Colonic mucosa (tissue), 4 donors: ENCODE measurements at regions not wholly inside any gene's neighbourhood (a gene's known extent, or its start where the extent isn't known, plus 50 kb on each side); places are given as distances from the start of the nearest gene placed in this dataset.

ENCODE experiments used
- DNase-seq: peaks from one replicate; pipeline ENCODE4 v3.0.0-alpha.2; 2020
- H3K27ac ChIP-seq: fragments of 200-600 bp; one replicate; pipeline ENCODE4 v1.8.0; 2021
- H3K27me3 ChIP-seq: fragments of 200-600 bp; one replicate; pipeline ENCODE4 v1.8.0; 2021
- H3K36me3 ChIP-seq: fragments of 200-600 bp; one replicate; pipeline ENCODE4 v1.8.0; 2021
- H3K4me1 ChIP-seq: fragments of 200-600 bp; one replicate; pipeline ENCODE4 v1.8.0; 2021; ENCODE audit warnings: mild to moderate bottlenecking
- H3K4me3 ChIP-seq: fragments of 200-600 bp; one replicate; pipeline ENCODE4 v1.8.0; 2021
- H3K9ac ChIP-seq, 2 donors: one replicate each; pipeline ENCODE4 v1.7.0; 2013; ENCODE audit warnings: control low read depth in 2 of 2, low read depth in 2 of 2, low read length in 2 of 2
- H3K9me3 ChIP-seq: fragments of 200-600 bp; one replicate; pipeline ENCODE4 v1.8.0; 2021
- CTCF ChIP-seq: fragments of 200-600 bp; IDR thresholded peaks from one replicate; pipeline ENCODE4 v1.8.0; 2022; ENCODE audit warnings: antibody characterized with exemption, mild to moderate bottlenecking
- intact Hi-C: fragments of 100-400 bp; cut with DNase I; formaldehyde crosslinking; loops from one replicate; pipeline ENCODE4 v1.14.1; 2022
- donor health status: healthy.
- donor health status: DM: no; HTN: no; CAD: no.
- donor health status: DM: no; HTN: no; CAD: no.

GRCh38 chr12:98085046-98085755, 430.2 kb upstream of the TMPO start:
- Histone ChIP-seq H3K4me3 (no peak overlapping the region), H3K9me3 (no peaks in the 10 kb centered on the region), H3K4me1 (no peaks in the 10 kb centered on the region), H3K9ac (no peak overlapping the region), H3K27ac (no peak overlapping the region), H3K36me3 (no peaks in the 10 kb centered on the region), H3K27me3 (no peaks in the 10 kb centered on the region)
- intact Hi-C loops = no loop called here
- no peak for DNase-seq
- TF ChIP-seq CTCF = no peak

- no peak overlapping the region for H3K4me3 ChIP-seq
- no peak for DNase-seq
- H3K27me3 ChIP-seq = no peaks in the 10 kb centered on the region
- no peak overlapping the region for H3K9ac ChIP-seq
- no peak overlapping the region for H3K27ac ChIP-seq
- H3K9me3 ChIP-seq = no peaks in the 10 kb centered on the region
- H3K4me1 ChIP-seq = no peaks in the 10 kb centered on the region
- intact Hi-C loops = no loop called here
- no peak for TF ChIP-seq CTCF
- H3K36me3 ChIP-seq = no peaks in the 10 kb centered on the region
Observed at GRCh38 chr12:98090731-98091130, 424.7 kb upstream of the TMPO start.

GRCh38 chr12:98096436-98096835, 419.0 kb upstream of the TMPO start:
- Histone ChIP-seq H3K27ac (no peak overlapping the region), H3K9ac (no peak overlapping the region), H3K9me3 (no peaks in the 10 kb centered on the region), H3K27me3 (no peaks in the 10 kb centered on the region), H3K4me3 (no peak overlapping the region), H3K36me3 (no peaks in the 10 kb centered on the region), H3K4me1 (no peaks in the 10 kb centered on the region)
- TF ChIP-seq CTCF = no peak
- DNase-seq = no peak
- intact Hi-C loops = no loop called here

GRCh38 chr12:98106031-98106683, 409.2 kb upstream of the TMPO start:
- Histone ChIP-seq H3K36me3 (no peaks in the 10 kb centered on the region), H3K27me3 (no peaks in the 10 kb centered on the region), H3K4me3 (no peak overlapping the region), H3K27ac (no peak overlapping the region), H3K9me3 (no peaks in the 10 kb centered on the region), H3K4me1 (no peaks in the 10 kb centered on the region), H3K9ac (no peak overlapping the region)
- no peak for TF ChIP-seq CTCF
- no peak for DNase-seq
- intact Hi-C loops = no loop called here

GRCh38 chr12:98109266-98109665, 406.1 kb upstream of the TMPO start:
- H3K9ac ChIP-seq = no peak overlapping the region
- no peak overlapping the region for H3K27ac ChIP-seq
- no peaks in the 10 kb centered on the region for H3K9me3 ChIP-seq
- no peaks in the 10 kb centered on the region for H3K36me3 ChIP-seq
- DNase-seq = no peak
- no peak for TF ChIP-seq CTCF
- intact Hi-C loops = no loop called here
- H3K27me3 ChIP-seq = no peaks in the 10 kb centered on the region
- H3K4me3 ChIP-seq = no peak overlapping the region
- H3K4me1 ChIP-seq = no peaks in the 10 kb centered on the region
